Left lung (tissue), 4 donors: ENCODE measurements at regions not wholly inside any gene's neighbourhood (a gene's known extent, or its start where the extent isn't known, plus 50 kb on each side); places are given as distances from the start of the nearest gene placed in this dataset.

Source experiments
- ATAC-seq: fragments of 200-7000 bp; cut with Tn5 transposase; one replicate; pipeline ENCODE4 v1.9.1; 2020; ENCODE audit warnings: moderate library complexity
- DNase-seq, 4 donors: peaks; one replicate each; pipeline ENCODE4 v3.0.0-alpha.2; 2013 to 2020
- H3K27ac ChIP-seq, 2 donors: fragments of 200-600 bp; sonication (generic) in 1 of 2; one replicate each; pipeline versions ENCODE4 v1.5.0 to v1.8.0; 2020 to 2021
- H3K27me3 ChIP-seq, 2 donors: fragments of 200-600 bp; sonication (generic) in 1 of 2; one replicate each; pipeline versions ENCODE4 v1.5.0 to v1.8.0; 2020 to 2021
- H3K36me3 ChIP-seq, 2 donors: fragments of 200-600 bp; sonication (generic) in 1 of 2; one replicate each; pipeline versions ENCODE4 v1.5.0 to v1.8.0; 2020 to 2021
- H3K4me1 ChIP-seq, 2 donors: fragments of 200-600 bp; one replicate each; pipeline ENCODE4 v1.8.0; 2021
- H3K4me3 ChIP-seq, 2 donors: fragments of 200-600 bp; sonication (generic) in 1 of 2; one replicate each; pipeline versions ENCODE4 v1.5.0 to v1.8.0; 2020 to 2021; ENCODE audit warnings: mild to moderate bottlenecking in 1 of 2
- H3K9me3 ChIP-seq, 2 donors: fragments of 200-600 bp; sonication (generic) in 1 of 2; one replicate each; pipeline versions ENCODE4 v1.5.0 to v1.8.0; 2020 to 2021
- intact Hi-C, 2 donors: fragments of 100-400 bp; cut with DNase I; formaldehyde crosslinking; loops; one replicate each; pipeline versions ENCODE4 v1.11.2 to v1.14.2; 2022
- TF ChIP-seq, protein P1 (sequence below), 2 donors: fragments of 200-600 bp; sonication (generic) in 1 of 2; IDR thresholded peaks; one replicate each; pipeline versions ENCODE4 v1.5.0 to v1.8.0; 2021; ENCODE audit warnings: antibody characterized with exemption in 2 of 2
- donor health status: DM: no; HTN: yes; CAD: no.
- donor health status: DM: no; HTN: no; CAD: no.

DNA sequence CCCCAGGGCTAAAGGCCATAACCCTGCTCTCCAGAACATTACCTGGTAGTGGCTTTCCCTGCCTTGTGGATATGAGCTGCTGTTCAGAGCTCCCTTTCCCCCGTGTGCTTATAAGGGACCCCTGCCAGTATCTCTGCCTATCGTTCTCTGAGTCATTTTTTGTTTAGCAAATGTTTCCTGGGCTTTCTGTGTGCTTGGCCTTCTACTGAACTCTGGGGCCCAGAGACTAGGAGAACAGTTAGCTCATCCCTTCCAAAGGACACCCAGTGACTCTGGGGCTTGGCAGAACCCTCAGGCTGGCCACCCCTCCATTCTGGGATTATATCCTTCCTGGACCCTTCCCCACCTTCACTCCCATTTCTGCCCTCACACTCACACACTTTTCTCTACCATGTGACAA, 80.8 kb upstream of the POU3F1 start:
- Histone ChIP-seq H3K36me3 (no peaks in the 10 kb centered on the region), H3K4me1 (no peaks in the 10 kb centered on the region), H3K27me3 (peaks cover 0 to 12% of the 10 kb centered on the region in 2 donors), H3K9me3 (no peaks in the 10 kb centered on the region), H3K27ac (no peak overlapping the region), H3K4me3 (no peak overlapping the region)
- intact Hi-C loops = no loop called here
- TF ChIP-seq, protein P1, sequence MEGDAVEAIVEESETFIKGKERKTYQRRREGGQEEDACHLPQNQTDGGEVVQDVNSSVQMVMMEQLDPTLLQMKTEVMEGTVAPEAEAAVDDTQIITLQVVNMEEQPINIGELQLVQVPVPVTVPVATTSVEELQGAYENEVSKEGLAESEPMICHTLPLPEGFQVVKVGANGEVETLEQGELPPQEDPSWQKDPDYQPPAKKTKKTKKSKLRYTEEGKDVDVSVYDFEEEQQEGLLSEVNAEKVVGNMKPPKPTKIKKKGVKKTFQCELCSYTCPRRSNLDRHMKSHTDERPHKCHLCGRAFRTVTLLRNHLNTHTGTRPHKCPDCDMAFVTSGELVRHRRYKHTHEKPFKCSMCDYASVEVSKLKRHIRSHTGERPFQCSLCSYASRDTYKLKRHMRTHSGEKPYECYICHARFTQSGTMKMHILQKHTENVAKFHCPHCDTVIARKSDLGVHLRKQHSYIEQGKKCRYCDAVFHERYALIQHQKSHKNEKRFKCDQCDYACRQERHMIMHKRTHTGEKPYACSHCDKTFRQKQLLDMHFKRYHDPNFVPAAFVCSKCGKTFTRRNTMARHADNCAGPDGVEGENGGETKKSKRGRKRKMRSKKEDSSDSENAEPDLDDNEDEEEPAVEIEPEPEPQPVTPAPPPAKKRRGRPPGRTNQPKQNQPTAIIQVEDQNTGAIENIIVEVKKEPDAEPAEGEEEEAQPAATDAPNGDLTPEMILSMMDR (IDR thresholded peaks at IDR 0.05) = no peak
- no peak for ATAC-seq
- no peak for DNase-seq

DNA sequence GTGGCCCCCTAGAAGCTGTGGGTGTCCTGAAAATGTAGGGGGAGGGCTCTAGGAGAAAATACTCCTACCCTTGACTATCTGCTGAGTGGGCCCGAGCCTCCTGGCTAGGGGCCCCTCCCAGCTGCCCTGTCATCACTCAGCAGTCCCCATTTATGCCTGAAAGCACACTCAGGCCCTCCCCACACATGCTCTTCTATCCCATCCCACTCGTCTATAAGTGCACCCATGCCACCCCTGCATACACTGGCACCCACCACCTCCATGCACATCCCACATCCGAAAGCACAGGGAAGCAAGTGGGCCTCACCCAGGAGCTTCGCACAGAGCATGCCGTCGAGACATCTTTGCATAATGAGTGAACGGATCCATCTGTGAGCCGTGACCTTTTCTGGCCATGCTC, 80.4 kb upstream of the POU3F1 start:
- TF ChIP-seq, protein P1 (IDR thresholded peaks at IDR 0.05) = no peak
- no peaks in the 10 kb centered on the region for H3K36me3 ChIP-seq
- no peak for DNase-seq
- no peak for ATAC-seq
- no peaks in the 10 kb centered on the region for H3K4me1 ChIP-seq
- peaks cover 0 to 7% of the 10 kb centered on the region in 2 donors for H3K27me3 ChIP-seq
- H3K27ac ChIP-seq = no peak overlapping the region
- intact Hi-C loops = no loop called here
- H3K4me3 ChIP-seq = no peak overlapping the region
- no peaks in the 10 kb centered on the region for H3K9me3 ChIP-seq

DNA sequence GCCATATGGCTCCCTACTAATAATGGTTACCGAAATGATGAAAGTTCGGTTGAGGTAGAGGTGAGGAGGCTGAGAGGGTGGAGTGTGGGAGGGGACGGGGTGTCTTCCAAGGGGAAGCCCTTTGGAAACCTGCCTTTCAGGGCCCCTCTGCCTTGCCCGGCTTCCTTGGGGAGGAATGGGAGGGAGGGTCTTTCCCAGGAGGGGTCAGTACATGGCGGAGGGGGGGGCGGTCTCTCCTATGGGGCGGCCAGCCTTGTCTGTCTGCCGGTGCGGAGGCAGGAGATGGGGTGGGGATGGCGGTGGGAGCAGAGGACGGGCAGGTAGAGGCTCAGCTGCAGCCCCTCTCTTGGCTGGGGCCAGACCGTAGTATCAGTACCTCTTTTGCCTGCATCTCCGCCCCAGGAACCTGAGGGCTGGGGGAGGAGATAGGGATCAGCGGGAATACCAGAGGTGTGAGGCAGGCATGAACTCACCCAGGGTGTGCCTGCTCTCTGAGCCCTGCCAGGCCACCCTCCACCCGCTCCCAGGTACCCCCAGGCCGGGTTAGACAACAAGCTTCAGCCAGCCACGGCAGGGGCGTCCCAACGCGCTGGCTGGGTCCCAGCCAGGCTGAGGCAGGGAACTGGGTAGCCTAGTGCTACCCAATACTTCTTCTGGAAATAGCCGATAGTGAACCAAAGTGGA, 79.4 kb upstream of the POU3F1 start:
- Histone ChIP-seq H3K4me3 (no peak overlapping the region), H3K4me1 (no peaks in the 10 kb centered on the region), H3K27me3 (peaks cover 0 to under 1% of the 10 kb centered on the region in 2 donors), H3K27ac (no peak overlapping the region), H3K9me3 (no peaks in the 10 kb centered on the region), H3K36me3 (no peaks in the 10 kb centered on the region)
- DNase-seq (no peak), ATAC-seq (no peak)
- intact Hi-C loops = no loop called here
- TF ChIP-seq, protein P1 (IDR thresholded peaks at IDR 0.05) = no peak

DNA sequence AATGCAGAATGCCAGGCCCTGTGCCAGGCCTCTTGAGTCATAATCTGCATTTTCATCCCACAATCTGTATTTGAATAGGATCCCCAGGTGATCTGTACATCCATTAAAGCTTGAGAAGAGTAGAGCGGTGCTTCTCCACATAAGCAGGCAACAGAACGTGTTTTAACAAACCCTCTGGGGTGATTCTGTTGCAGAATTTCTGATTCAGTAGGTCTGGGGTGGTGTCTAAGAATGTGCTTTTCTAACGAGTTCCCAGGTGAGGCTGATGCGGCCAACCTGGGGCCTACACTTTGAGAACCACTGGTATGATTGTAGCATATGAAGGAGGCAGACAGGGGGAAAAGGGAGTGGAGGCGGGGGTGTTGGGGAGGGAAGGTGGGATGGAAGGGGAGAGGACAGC, 78.4 kb upstream of the POU3F1 start:
- intact Hi-C loops = no loop called here
- no peaks in the 10 kb centered on the region for H3K9me3 ChIP-seq
- H3K27ac ChIP-seq = no peak overlapping the region
- H3K4me3 ChIP-seq = no peak overlapping the region
- no peaks in the 10 kb centered on the region for H3K4me1 ChIP-seq
- H3K36me3 ChIP-seq = no peaks in the 10 kb centered on the region
- TF ChIP-seq, protein P1 (IDR thresholded peaks at IDR 0.05) = no peak
- DNase-seq (no peak), ATAC-seq (no peak)
- H3K27me3 ChIP-seq = no peaks in the 10 kb centered on the region

DNA sequence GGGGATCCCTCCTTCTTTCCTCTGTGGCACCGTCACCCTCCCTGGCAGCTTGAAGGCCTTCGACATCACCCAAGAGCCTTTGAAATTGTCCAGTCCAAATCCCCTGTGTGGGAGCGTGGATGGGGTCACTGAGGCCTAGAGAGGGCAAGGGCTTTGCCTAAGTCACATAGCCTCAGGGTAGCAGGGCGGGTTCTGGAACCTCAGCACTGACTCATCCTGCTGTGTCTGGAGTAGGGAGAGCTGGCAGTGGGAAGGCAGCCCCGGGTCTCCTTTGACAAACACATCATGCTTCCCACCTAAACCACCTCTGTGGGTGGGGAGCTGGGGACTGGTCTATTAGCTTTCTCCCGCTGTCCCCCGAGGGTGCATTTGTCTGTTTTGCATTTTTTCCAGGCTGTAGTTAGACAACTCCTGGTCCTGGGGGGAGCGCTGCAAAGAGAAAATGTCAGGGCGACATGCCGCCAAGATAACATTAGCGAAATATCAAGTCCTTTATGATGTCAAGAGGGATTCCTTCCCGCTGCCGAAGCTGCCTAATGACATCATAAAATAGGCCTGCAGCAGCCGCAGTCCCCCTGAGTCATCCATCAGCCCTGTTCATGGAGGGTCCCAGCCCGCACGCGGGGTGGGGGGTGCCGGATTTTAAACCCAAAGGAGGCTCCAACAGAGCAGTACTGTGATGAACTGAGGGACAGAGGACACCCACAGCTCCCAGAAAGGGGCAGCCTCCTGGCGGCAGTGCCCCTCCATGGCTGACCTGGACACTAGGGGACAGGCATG, 77.0 kb upstream of the POU3F1 start:
- TF ChIP-seq, protein P1 (IDR thresholded peaks at IDR 0.05) = no peak
- Histone ChIP-seq H3K9me3 (no peaks in the 10 kb centered on the region), H3K4me1 (no peaks in the 10 kb centered on the region), H3K27me3 (no peaks in the 10 kb centered on the region), H3K27ac (no peak overlapping the region), H3K36me3 (no peaks in the 10 kb centered on the region), H3K4me3 (no peak overlapping the region)
- DNase-seq (no peak), ATAC-seq (no peak)
- intact Hi-C loops = no loop called here
